HG03442 (cell line): ENCODE measurements at regions not wholly inside any gene's neighbourhood (a gene's known extent, or its start where the extent isn't known, plus 50 kb on each side); places are given as distances from the start of the nearest gene placed in this dataset.
"Not testable (repeated sequence)": the region's sequence is repeated elsewhere in the genome, so short reads cannot be mapped to it uniquely, and the experiment has no call there.

Experiments
- ATAC-seq: cut with Tn5 transposase; IDR thresholded peaks from one replicate; pipeline ENCODE4 v1.9.1; 2021; ENCODE audit warnings: mild to moderate bottlenecking, moderate library complexity; ENCODE audit not compliant: unreplicated experiment

GRCh38 chr5:25033658-25034057 is 388.9 kb upstream of the CDH10 start:
- ATAC-seq = no peak

- no peak for ATAC-seq
Measured at GRCh38 chr5:25029004-25029403, 384.2 kb upstream of the CDH10 start.

- ATAC-seq = no peak
Measured at GRCh38 chr5:25027526-25027925, 382.7 kb upstream of the CDH10 start.

- ATAC-seq = no peak
Measured at GRCh38 chr5:25027061-25027460, 382.3 kb upstream of the CDH10 start.

GRCh38 chr5:25025831-25026230 is 381.1 kb upstream of the CDH10 start:
- ATAC-seq = no peak

GRCh38 chr5:25020454-25020853 is 375.7 kb upstream of the CDH10 start:
- no peak for ATAC-seq

GRCh38 chr5:25009063-25009462 is 364.3 kb upstream of the CDH10 start:
- ATAC-seq = no peak

- ATAC-seq = no peak
Measured at GRCh38 chr5:25006734-25007133, 362.0 kb upstream of the CDH10 start.

- no peak for ATAC-seq
Measured at GRCh38 chr5:25006237-25006636, 361.5 kb upstream of the CDH10 start.

GRCh38 chr5:25005431-25005830 is 360.7 kb upstream of the CDH10 start:
- no peak for ATAC-seq

- no peak for ATAC-seq
Measured at GRCh38 chr5:25002371-25002770, 357.6 kb upstream of the CDH10 start.

- ATAC-seq = no peak
Measured at GRCh38 chr5:24999732-25000131, 355.0 kb upstream of the CDH10 start.

GRCh38 chr5:24998641-24999040 is 353.9 kb upstream of the CDH10 start:
- ATAC-seq = no peak

GRCh38 chr5:24986326-24986725 is 341.5 kb upstream of the CDH10 start:
- no peak for ATAC-seq

GRCh38 chr5:24978552-24978951 is 333.8 kb upstream of the CDH10 start:
- not testable (repeated sequence) for ATAC-seq

GRCh38 chr5:24963611-24964010 is 318.8 kb upstream of the CDH10 start:
- ATAC-seq = no peak

GRCh38 chr5:24923400-24923799 is 278.6 kb upstream of the CDH10 start:
- no peak for ATAC-seq

GRCh38 chr5:24918676-24919075 is 273.9 kb upstream of the CDH10 start:
- ATAC-seq = no peak

GRCh38 chr5:24916863-24917262 is 272.1 kb upstream of the CDH10 start:
- ATAC-seq = no peak

GRCh38 chr5:24909210-24909609 is 264.4 kb upstream of the CDH10 start:
- ATAC-seq = no peak

- ATAC-seq = no peak
Measured at GRCh38 chr5:24906689-24907088, 261.9 kb upstream of the CDH10 start.

- no peak for ATAC-seq
Measured at GRCh38 chr5:24904981-24905517, 260.3 kb upstream of the CDH10 start.

GRCh38 chr5:24899180-24899579 is 254.4 kb upstream of the CDH10 start:
- no peak for ATAC-seq

- no peak for ATAC-seq
Measured at GRCh38 chr5:24864244-24864643, 219.5 kb upstream of the CDH10 start.
